Heart right ventricle (tissue), 16 donors: ENCODE measurements at regions not wholly inside any gene's neighbourhood (a gene's known extent, or its start where the extent isn't known, plus 50 kb on each side); places are given as distances from the start of the nearest gene placed in this dataset.
"Not testable (repeated sequence)": the region's sequence is repeated elsewhere in the genome, so short reads cannot be mapped to it uniquely, and the experiment has no call there.

Experiments
- ATAC-seq, 8 donors: fragments of 200-7000 bp; cut with Tn5 transposase; one replicate each; pipeline ENCODE4 v1.9.1; 2020; ENCODE audit warnings: mild to moderate bottlenecking in 8 of 8, moderate library complexity in 8 of 8, moderate number of reproducible peaks in 1 of 8
- DNase-seq, 2 donors: peaks; one replicate each; pipeline ENCODE4 v3.0.0-alpha.2; 2020
- H3K27ac ChIP-seq, 10 donors: fragments of 200-600 bp; sonication (generic) in 2 of 10; one replicate each; pipeline versions ENCODE4 v1.5.0 to v1.8.0; 2020 to 2022; ENCODE audit warnings: mild to moderate bottlenecking in 3 of 10
- H3K27me3 ChIP-seq, 7 donors: fragments of 200-600 bp; one replicate each; pipeline ENCODE4 v1.8.0; 2021 to 2022; ENCODE audit warnings: mild to moderate bottlenecking in 2 of 7
- H3K36me3 ChIP-seq, 9 donors: fragments of 200-600 bp; sonication (generic) in 1 of 9; one replicate each; pipeline versions ENCODE4 v1.5.0 to v1.8.0; 2020 to 2022; ENCODE audit warnings: mild to moderate bottlenecking in 2 of 9
- H3K4me1 ChIP-seq, 9 donors: fragments of 200-600 bp; sonication (generic) in 1 of 9; one replicate each; pipeline versions ENCODE4 v1.5.0 to v1.8.0; 2020 to 2022; ENCODE audit warnings: mild to moderate bottlenecking in 4 of 9
- H3K4me3 ChIP-seq, 10 donors: fragments of 200-600 bp; sonication (generic) in 2 of 10; one replicate each; pipeline versions ENCODE4 v1.5.0 to v1.8.0; 2020 to 2022; ENCODE audit warnings: mild to moderate bottlenecking in 7 of 10, moderate library complexity in 2 of 10
- H3K9me3 ChIP-seq, 11 donors: fragments of 200-600 bp in 10 of 11; sonication (generic) in 2 of 11; one replicate each; pipeline versions ENCODE4 v1.5.0 to v1.8.0; 2013 to 2022; ENCODE audit warnings: mild to moderate bottlenecking in 2 of 11, control low read depth in 1 of 11, moderate library complexity in 1 of 11
- CTCF ChIP-seq, 9 donors: fragments of 200-600 bp; sonication (generic) in 2 of 9; IDR thresholded peaks; one replicate each; pipeline versions ENCODE4 v1.5.0 to v1.8.0; 2021 to 2022; ENCODE audit warnings: antibody characterized with exemption in 9 of 9, mild to moderate bottlenecking in 5 of 9, moderate library complexity in 1 of 9
- whole genome bisulfite sequencing, 2 donors: extraction: QIAGEN DNeasy Blood & Tissue Kit; methylation state at CpG; one replicate each; pipeline ENCODE4 v1.1.7; 2013; ENCODE audit warnings: inconsistent platforms in 1 of 2; 5-methylcytosine and 5-hydroxymethylcytosine counted together
- intact Hi-C, 10 donors: fragments of 100-400 bp; cut with DNase I; formaldehyde crosslinking; loops; one replicate each; pipeline versions ENCODE4 v1.11.1 to v1.14.2; 2022
- donor health status: Arrhythmogenic right ventricular cardiomyopathy.
- donor health status: ischemic (EF 13 %, LVEDD 7.1; RV severe dilation, severe dysfunction).
- donor health status: healthy with polysubstance abuse.
- donor health status: DM: no; HTN: yes; CAD: no.
- donor health status: DM: no; HTN: no; CAD: no.
- donor health status: ischemic (EF 25% LVEDD 6.9; RV normal size, moderate dysfunction).
- donor health status: ischemic (EF 25% LVEDD 5.7; RV mildly dilated, moderate dysfunction).
- donor health status: healthy.
- donor health status: DM: yes; HTN: yes; CAD: no.
- donor health status: Ischemic cardiomyopathy.
- donor health status: ischemic (EF 35%, LVEDD 5.7; RV mildly dilated, moderate dysfunction).
- donor health status: nonischemic (EF 11% LVEDD 7.7; RV severe dilation, severe dysfunction).
- donor health status: DM: yes; HTN: yes; CAD: no.
- donor health status: PGD.
- donor health status: ischemic (EF 29% LVEDD 5.4; RV normal size, mild dysfunction).
- donor health status: nonischemic (EF 23%, LVEDD 6.1; RV moderate dilation, normal function).

GRCh38 chr3:104935613-104936012, 431.1 kb upstream of the ALCAM start:
- intact Hi-C loops = no loop called here
- H3K4me1 ChIP-seq = no peaks in the 10 kb centered on the region
- H3K36me3 ChIP-seq = no peaks in the 10 kb centered on the region

GRCh38 chr3:104939196-104939595, 427.5 kb upstream of the ALCAM start:
- Histone ChIP-seq H3K9me3 (no peaks in the 10 kb centered on the region), H3K4me3 (no peak overlapping the region), H3K27ac (no peak overlapping the region), H3K4me1 (no peaks in the 10 kb centered on the region), H3K36me3 (no peaks in the 10 kb centered on the region), H3K27me3 (no peaks in the 10 kb centered on the region)
- ATAC-seq (no peak), DNase-seq (no peak)
- intact Hi-C loops = no loop called here
- no peak for TF ChIP-seq CTCF (IDR thresholded peaks at IDR 0.05)
- WGBS, 2 donors = 55 to 59% methylated on average over 1 of the region's 1 CpG

More at GRCh38 chr3:104935613-104936012, 431.1 kb upstream of the ALCAM start:
- Histone ChIP-seq H3K27ac (no peak overlapping the region), H3K4me3 (no peak overlapping the region), H3K9me3 (no peaks in the 10 kb centered on the region), H3K27me3 (no peaks in the 10 kb centered on the region)
- ATAC-seq (no peak), DNase-seq (no peak)
- TF ChIP-seq CTCF (IDR thresholded peaks at IDR 0.05) = no peak

GRCh38 chr3:104941785-104942184, 424.9 kb upstream of the ALCAM start:
- H3K4me3 ChIP-seq = no peak overlapping the region
- 65 to 79% methylated on average over 1 of the region's 1 CpG for WGBS, 2 donors
- H3K4me1 ChIP-seq = no peaks in the 10 kb centered on the region
- intact Hi-C loops = no loop called here
- peaks cover 0 to 4% (median 0%) of the 10 kb centered on the region in 11 donors for H3K9me3 ChIP-seq
- no peak for TF ChIP-seq CTCF (IDR thresholded peaks at IDR 0.05)
- no peak overlapping the region for H3K27ac ChIP-seq
- H3K27me3 ChIP-seq = no peaks in the 10 kb centered on the region
- DNase-seq (no peak), ATAC-seq (no peak)
- no peaks in the 10 kb centered on the region for H3K36me3 ChIP-seq

- no peak overlapping the region for H3K4me3 ChIP-seq
- ATAC-seq = no peak
- peaks cover 0 to 4% (median 0%) of the 10 kb centered on the region in 11 donors for H3K9me3 ChIP-seq
- no peaks in the 10 kb centered on the region for H3K27me3 ChIP-seq
- TF ChIP-seq CTCF (IDR thresholded peaks at IDR 0.05) = no peak
- intact Hi-C loops = no loop called here
- H3K36me3 ChIP-seq = no peaks in the 10 kb centered on the region
- WGBS, 2 donors = 66 to 73% methylated on average over 1 of the region's 1 CpG
- DNase-seq = no peak
- no peak overlapping the region for H3K27ac ChIP-seq
- no peaks in the 10 kb centered on the region for H3K4me1 ChIP-seq
Observed at GRCh38 chr3:104943974-104944373, 422.7 kb upstream of the ALCAM start.

- ATAC-seq = no peak
- Histone ChIP-seq H3K4me3 (no peak overlapping the region), H3K36me3 (no peaks in the 10 kb centered on the region), H3K27me3 (no peaks in the 10 kb centered on the region), H3K27ac (no peak overlapping the region), H3K4me1 (no peaks in the 10 kb centered on the region), H3K9me3 (peaks cover 0 to 4% (median 0%) of the 10 kb centered on the region in 11 donors)
- 38 to 71% methylated on average over 3 of the region's 3 CpGs for WGBS, 2 donors
- no peak for TF ChIP-seq CTCF (IDR thresholded peaks at IDR 0.05)
- intact Hi-C loops = no loop called here
- DNase-seq = no peak
Observed at GRCh38 chr3:104947943-104948342, 418.8 kb upstream of the ALCAM start.

GRCh38 chr3:104949810-104950209, 416.9 kb upstream of the ALCAM start:
- H3K4me1 ChIP-seq, DNase-seq, H3K9me3 ChIP-seq, ATAC-seq, H3K27ac ChIP-seq, intact Hi-C loops, H3K4me3 ChIP-seq, H3K27me3 ChIP-seq, H3K36me3 ChIP-seq: not testable (repeated sequence)
- 75 to 77% methylated on average over 4 of the region's 4 CpGs for WGBS, 2 donors
